DND-41 (cell line): ENCODE measurements at regions not wholly inside any gene's neighbourhood (a gene's known extent, or its start where the extent isn't known, plus 50 kb on each side); places are given as distances from the start of the nearest gene placed in this dataset.

ENCODE experiments used
- EZH2 ChIP-seq: IDR thresholded peaks from 3 replicates; pipeline ENCODE4 v1.6.1; 2012; ENCODE audit warnings: borderline replicate concordance, low read depth, mild to moderate bottlenecking, moderate library complexity, low read length, inconsistent platforms; ENCODE audit not compliant: severe bottlenecking
- TF ChIP-seq, protein P1 (sequence below): IDR thresholded peaks from 2 replicates; pipeline ENCODE4 v1.5.1; 2012; ENCODE audit warnings: borderline replicate concordance, low read length, moderate library complexity, mild to moderate bottlenecking; ENCODE audit not compliant: poor library complexity, severe bottlenecking; ENCODE audit errors: extremely low read depth

GRCh38 chr11:128405714-128406662, 181.4 kb downstream of the ETS1 start:
- TF ChIP-seq, protein P1, sequence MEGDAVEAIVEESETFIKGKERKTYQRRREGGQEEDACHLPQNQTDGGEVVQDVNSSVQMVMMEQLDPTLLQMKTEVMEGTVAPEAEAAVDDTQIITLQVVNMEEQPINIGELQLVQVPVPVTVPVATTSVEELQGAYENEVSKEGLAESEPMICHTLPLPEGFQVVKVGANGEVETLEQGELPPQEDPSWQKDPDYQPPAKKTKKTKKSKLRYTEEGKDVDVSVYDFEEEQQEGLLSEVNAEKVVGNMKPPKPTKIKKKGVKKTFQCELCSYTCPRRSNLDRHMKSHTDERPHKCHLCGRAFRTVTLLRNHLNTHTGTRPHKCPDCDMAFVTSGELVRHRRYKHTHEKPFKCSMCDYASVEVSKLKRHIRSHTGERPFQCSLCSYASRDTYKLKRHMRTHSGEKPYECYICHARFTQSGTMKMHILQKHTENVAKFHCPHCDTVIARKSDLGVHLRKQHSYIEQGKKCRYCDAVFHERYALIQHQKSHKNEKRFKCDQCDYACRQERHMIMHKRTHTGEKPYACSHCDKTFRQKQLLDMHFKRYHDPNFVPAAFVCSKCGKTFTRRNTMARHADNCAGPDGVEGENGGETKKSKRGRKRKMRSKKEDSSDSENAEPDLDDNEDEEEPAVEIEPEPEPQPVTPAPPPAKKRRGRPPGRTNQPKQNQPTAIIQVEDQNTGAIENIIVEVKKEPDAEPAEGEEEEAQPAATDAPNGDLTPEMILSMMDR: no peak
- TF ChIP-seq EZH2: no peak
